Sciatic nerve (tissue), 2 donors: ENCODE measurements at regions not wholly inside any gene's neighbourhood (a gene's known extent, or its start where the extent isn't known, plus 50 kb on each side); places are given as distances from the start of the nearest gene placed in this dataset.

Experiments
- ATAC-seq: fragments of 200-7000 bp; cut with Tn5 transposase; one replicate; pipeline ENCODE4 v1.9.1; 2020; ENCODE audit warnings: mild to moderate bottlenecking, moderate library complexity
- DNase-seq: peaks from one replicate; pipeline ENCODE4 v3.0.0-alpha.2; 2020; ENCODE audit warnings: low spot score
- intact Hi-C: fragments of 100-400 bp; cut with DNase I; formaldehyde crosslinking; loops from one replicate; pipeline ENCODE4 v1.14.2; 2022
- donor health status: DM: no; HTN: no; CAD: no.
- donor health status: DM: no; HTN: no; CAD: no.

- DNase-seq: no peak
- intact Hi-C loops: no loop called here
- peak; percentile 18 for ATAC-seq
Measured at GRCh38 chr10:91162050-91162494, 58.4 kb upstream of the PCGF5 start.

DNA sequence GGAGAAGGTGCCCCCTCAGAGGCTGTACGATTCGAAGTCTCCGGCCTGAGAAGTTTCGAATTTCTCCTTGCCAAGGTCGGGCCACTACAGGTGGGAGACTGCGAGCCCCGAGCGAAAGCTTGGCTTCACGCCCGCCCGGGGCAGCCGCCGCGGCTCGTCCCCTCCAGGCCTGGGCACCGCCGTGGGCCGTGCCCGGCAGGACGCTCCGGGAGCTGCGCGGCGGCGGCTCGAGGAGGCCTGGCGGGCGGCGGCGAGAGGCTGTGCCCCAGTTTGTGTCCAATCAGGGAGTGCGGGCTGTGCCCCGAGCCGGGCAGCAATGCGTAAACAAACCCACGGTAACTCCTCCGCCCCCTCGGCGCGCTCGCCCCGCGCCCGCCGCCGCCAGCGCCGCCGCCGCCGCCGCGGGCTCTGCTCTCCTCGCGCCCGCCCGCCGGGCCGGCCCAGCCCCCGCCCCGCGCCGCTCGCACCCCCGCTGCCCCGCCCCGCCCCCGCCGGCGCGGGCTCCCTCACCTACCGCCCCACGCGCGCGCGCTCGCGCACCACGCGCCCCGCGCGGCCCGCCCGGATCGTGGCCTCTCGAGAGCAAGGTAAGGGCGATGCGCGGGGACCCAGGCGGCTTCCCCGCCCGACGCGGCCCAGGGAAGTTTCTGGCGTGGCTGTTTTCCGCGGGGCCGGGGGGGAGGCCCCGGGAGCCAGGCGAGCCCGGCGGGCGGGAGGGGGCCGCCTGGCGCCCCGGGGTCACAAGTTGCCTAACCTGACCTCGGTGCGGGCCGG lies 57.8 kb upstream of the PCGF5 start:
- peak; percentile 74 for ATAC-seq
- intact Hi-C loops: no loop called here
- DNase-seq: peak; percentile 83

DNA sequence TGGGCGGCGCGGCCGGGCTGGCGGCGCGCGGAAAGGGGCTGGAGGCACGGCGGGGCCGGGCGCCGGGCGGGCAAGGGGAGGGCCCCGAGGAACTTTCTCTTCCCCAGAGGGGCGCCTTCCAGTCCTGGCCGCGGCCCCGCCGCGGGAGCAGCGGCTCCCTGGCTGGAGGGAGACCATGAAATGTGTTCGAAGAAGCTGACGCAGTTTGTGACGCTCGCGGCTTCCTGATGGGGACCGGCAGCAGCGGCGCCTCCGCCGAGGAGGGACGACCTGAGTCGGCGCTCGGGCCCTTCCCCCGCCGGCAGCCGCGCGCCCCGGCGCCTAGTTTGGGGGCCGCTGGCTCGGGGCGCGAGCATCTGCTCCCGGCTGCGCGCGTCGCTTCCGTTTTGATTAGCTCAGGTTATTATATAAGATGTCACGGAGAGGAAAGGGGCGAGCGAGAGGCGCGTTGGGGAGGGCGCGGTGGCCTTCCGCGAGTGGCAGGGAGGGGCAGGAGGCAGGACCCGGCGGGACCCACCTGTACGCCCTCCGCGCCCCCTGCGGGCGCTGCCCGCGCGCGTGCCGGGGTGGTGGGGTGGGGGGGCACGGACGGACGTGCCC lies 57.1 kb upstream of the PCGF5 start:
- ATAC-seq: peak; percentile 53
- intact Hi-C loops: no loop called here
- DNase-seq: peak; percentile 81

DNA sequence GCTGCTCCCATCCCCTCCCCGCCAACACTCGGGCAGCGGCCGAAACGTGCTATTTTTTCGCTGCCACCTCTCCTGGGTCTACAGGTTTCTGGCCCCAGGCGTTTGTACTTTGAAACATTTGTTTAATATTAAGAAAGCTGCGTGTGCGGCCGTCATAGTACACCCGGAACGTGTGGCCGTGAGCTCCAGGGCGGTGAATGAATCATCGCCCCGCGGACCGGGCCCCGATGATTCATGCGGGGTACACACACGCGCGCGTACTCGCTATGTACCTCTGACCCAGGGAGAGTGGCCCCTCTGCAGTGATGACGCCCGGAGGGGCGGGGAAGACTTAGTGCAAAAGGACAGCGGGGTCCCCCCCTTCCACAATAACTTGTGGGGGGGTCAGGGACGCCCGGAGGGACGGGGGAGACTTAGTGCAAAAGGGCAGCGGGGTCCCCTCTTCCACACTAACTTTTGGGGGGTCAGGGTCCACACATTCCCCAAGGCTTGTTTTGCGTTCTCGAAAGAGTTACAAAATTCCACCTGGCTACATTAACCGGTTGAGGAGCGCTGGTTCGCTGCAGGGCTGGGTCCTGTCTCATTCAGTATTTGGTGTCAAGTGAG lies 56.5 kb upstream of the PCGF5 start:
- ATAC-seq (peak; percentile 83), DNase-seq (peak; percentile 84)
- intact Hi-C loops: no loop called here

- DNase-seq (no peak), ATAC-seq (no peak)
- intact Hi-C loops: no loop called here
Measured at GRCh38 chr10:91164520-91165065, 55.9 kb upstream of the PCGF5 start.

- intact Hi-C loops: no loop called here
- DNase-seq (no peak), ATAC-seq (no peak)
Measured at GRCh38 chr10:91167406-91167805, 53.1 kb upstream of the PCGF5 start.

DNA sequence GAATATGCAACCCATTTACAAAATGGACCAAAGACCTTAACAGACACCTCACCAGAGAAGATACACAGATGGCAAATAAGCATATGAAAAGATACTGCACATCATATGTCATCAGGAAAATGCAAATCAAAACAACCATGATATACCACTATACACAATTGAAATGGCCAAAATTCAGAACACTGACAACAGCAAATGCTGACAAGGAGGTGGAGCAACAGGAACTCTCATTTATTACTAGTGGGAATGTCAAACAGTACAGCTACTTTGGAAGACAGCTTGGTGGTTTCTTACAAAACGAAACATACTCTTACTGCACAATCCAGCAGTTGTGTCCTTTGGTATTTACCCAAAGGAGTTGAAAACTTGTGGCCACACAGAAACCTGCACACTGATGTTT lies 50.0 kb upstream of the PCGF5 start:
- no peak for ATAC-seq
- intact Hi-C loops: no loop called here
- no peak for DNase-seq
